K562 (cell line): ENCODE measurements at regions not wholly inside any gene's neighbourhood (a gene's known extent, or its start where the extent isn't known, plus 50 kb on each side); places are given as distances from the start of the nearest gene placed in this dataset.

Experiments
- ATAC-seq: fragments of 200-7000 bp; cut with Tn5 transposase; 3 replicates; pipeline ENCODE4 v1.9.1; 2020; ENCODE audit warnings: moderate library complexity
- BruUV-seq: library from RNA; stranded (reverse); fragments of 400-500 nt; replicated peaks from 2 replicates; lab custom pipeline; 2021; lab: Mats Ljungman, UMichigan
- CTCF ChIA-PET: fragments of 300-600 bp; formaldehyde crosslinking; extraction: SDS; loops from one replicate; lab custom pipeline; 2021; ENCODE audit warnings: low intra/inter-chr PET ratio; lab: Yijun Ruan, JAX
- POLR2A ChIA-PET: fragments of 300-600, 350-650 bp; sonication (Branson Sonifier 250); formaldehyde crosslinking; extraction: SDS; loops from one replicate; lab custom pipeline; 2021; ENCODE audit warnings: antibody characterized with exemption, inconsistent platforms; lab: Yijun Ruan, JAX
- DNase-seq, 4 experiments: peaks; one replicate each; pipeline versions ENCODE4 v3.0.0 to v3.0.0-alpha.2; 2011 to 2018; ENCODE audit warnings: low spot score in 3 of 4, mixed read lengths in 3 of 4; ENCODE audit errors: extremely low read depth in 1 of 4
- FAIRE-seq: peaks from 2 replicates; lab custom pipeline; 2011; peaks lifted over from hg19 to GRCh38; lab: Jason Lieb, UNC
- H2AFZ ChIP-seq: 2 replicates; pipeline ENCODE4 v1.6.0; 2011; ENCODE audit warnings: low read depth, low read length, control low read depth, inconsistent platforms
- H3K27ac ChIP-seq: fragments of 200-600 bp; 3 replicates; pipeline ENCODE4 v1.8.0; 2011; ENCODE audit warnings: low read depth, mild to moderate bottlenecking, control low read depth, inconsistent platforms, low read length, moderate library complexity, mixed read lengths; ENCODE audit errors: extremely low read depth
- H3K27me3 ChIP-seq, 2 experiments: fragments of 300-600 bp in 1 of 2; 2 replicates in 1 of 2; 3 replicates in 1 of 2; pipeline versions ENCODE4 v1.6.0 to v1.8.0; 2011; ENCODE audit warnings: inconsistent platforms in 2 of 2, low read length in 2 of 2, mild to moderate bottlenecking in 1 of 2, mixed read lengths in 1 of 2, moderate library complexity in 1 of 2; ENCODE audit not compliant: control insufficient read depth in 2 of 2, insufficient read depth in 2 of 2
- H3K36me3 ChIP-seq: fragments of 300-600 bp; 3 replicates; pipeline ENCODE4 v1.8.0; 2011; ENCODE audit warnings: mild to moderate bottlenecking, low read length, inconsistent platforms; ENCODE audit not compliant: control insufficient read depth, insufficient read depth
- H3K4me1 ChIP-seq, 2 experiments: fragments of 200-600 bp in 1 of 2; replicated peaks in 1 of 2; 2 replicates in 1 of 2; 3 replicates in 1 of 2; pipeline versions ENCODE4 v1.5.1 to v1.8.0; 2011; ENCODE audit warnings: inconsistent platforms in 2 of 2, low read length in 2 of 2, mild to moderate bottlenecking in 1 of 2, mixed read lengths in 1 of 2, moderate library complexity in 1 of 2; ENCODE audit not compliant: control insufficient read depth in 2 of 2, insufficient read depth in 2 of 2
- H3K4me2 ChIP-seq: 2 replicates; pipeline ENCODE4 v1.6.1; 2011; ENCODE audit warnings: low read length, control low read depth, inconsistent platforms, mixed read lengths; ENCODE audit not compliant: insufficient read depth
- H3K4me3 ChIP-seq: fragments of 200-600 bp; sonication (generic), shearing (Covaris generic); 2 replicates; pipeline ENCODE4 v1.5.1; 2016; ENCODE audit warnings: control low read depth, inconsistent platforms
- H3K79me2 ChIP-seq: fragments of 200-600 bp; 3 replicates; pipeline ENCODE4 v1.8.0; 2011; ENCODE audit warnings: low read length, inconsistent platforms; ENCODE audit not compliant: control insufficient read depth, insufficient read depth
- H3K9ac ChIP-seq, 2 experiments: 2 replicates each; pipeline versions ENCODE4 v1.6.0 to v1.6.1; 2011; ENCODE audit warnings: low read depth in 2 of 2, low read length in 2 of 2, control low read depth in 1 of 2, inconsistent platforms in 1 of 2, mild to moderate bottlenecking in 1 of 2, mixed read lengths in 1 of 2; ENCODE audit not compliant: insufficient read depth in 1 of 2
- H3K9me1 ChIP-seq: one replicate; pipeline ENCODE4 v1.6.0; 2011; ENCODE audit warnings: inconsistent platforms, mild to moderate bottlenecking, low read length, moderate library complexity; ENCODE audit not compliant: control insufficient read depth, insufficient read depth
- H3K9me3 ChIP-seq: replicated peaks from 2 replicates; pipeline ENCODE4 v1.5.1; 2011; ENCODE audit warnings: low read depth, low read length, inconsistent platforms; ENCODE audit not compliant: control insufficient read depth, insufficient read depth
- H4K20me1 ChIP-seq: replicated peaks from 2 replicates; pipeline ENCODE4 v1.6.1; 2011; ENCODE audit warnings: low read length, inconsistent platforms, mixed read lengths; ENCODE audit not compliant: control insufficient read depth, insufficient read depth
- ARID2 ChIP-seq: fragments of 450-650 bp; IDR thresholded peaks from 2 replicates; pipeline ENCODE4 v1.6.1; 2017; ENCODE audit warnings: antibody characterized with exemption, mild to moderate bottlenecking
- FOXK1 ChIP-seq: sonication (generic); formaldehyde crosslinking; IDR thresholded peaks from 2 replicates; pipeline ENCODE4 v1.8.0; 2022; ENCODE audit warnings: missing genetic modification reagents, mild to moderate bottlenecking, borderline replicate concordance
- HDAC3 ChIP-seq: fragments of 450-650 bp; IDR thresholded peaks from 2 replicates; pipeline ENCODE4 v1.6.1; 2018; ENCODE audit warnings: borderline replicate concordance, mild to moderate bottlenecking, moderate library complexity; ENCODE audit not compliant: partially characterized antibody
- MYC ChIP-seq, 2 experiments: fragments of 250-450 bp in 1 of 2; sonication (Bioruptor Pico) in 1 of 2; IDR thresholded peaks; 2 replicates each; pipeline versions ENCODE4 v1.5.1 to v1.6.1; 2012 to 2021; ENCODE audit warnings: low read depth in 2 of 2, borderline replicate concordance in 1 of 2, improper control_type of control experiment in 1 of 2, low read length in 1 of 2, mild to moderate bottlenecking in 1 of 2, moderate library complexity in 1 of 2
- NFIC ChIP-seq: fragments of 450-650 bp; IDR thresholded peaks from 2 replicates; pipeline ENCODE4 v1.6.1; 2017; ENCODE audit warnings: mild to moderate bottlenecking, inconsistent platforms
- PRPF4 ChIP-seq: fragments of 200-400 bp; formaldehyde crosslinking; IDR thresholded peaks from one replicate; pipeline ENCODE4 v1.6.1; 2017; ENCODE audit warnings: low read length, low read depth, mild to moderate bottlenecking; ENCODE audit not compliant: insufficient read depth, poor library complexity, severe bottlenecking
- TEAD1 ChIP-seq, 2 experiments: fragments of 450-650 bp in 1 of 2; sonication (generic) in 1 of 2; formaldehyde crosslinking; IDR thresholded peaks; 2 replicates each; pipeline versions ENCODE4 v1.4.0 to v1.8.0; 2020 to 2022; ENCODE audit warnings: mild to moderate bottlenecking in 2 of 2, missing genetic modification reagents in 1 of 2
- ZNF354B ChIP-seq: fragments of 250-450 bp; sonication (Bioruptor Pico); IDR thresholded peaks from 2 replicates; pipeline ENCODE4 v1.4.0; 2020
- ZNF561 ChIP-seq: fragments of 450-650 bp; formaldehyde crosslinking; conservative IDR thresholded peaks from 2 replicates; pipeline ENCODE4 v1.4.0; 2020; ENCODE audit warnings: mild to moderate bottlenecking, moderate library complexity
- WGBS: fragments of 100-300 bp; shearing (Covaris generic); methylation state at CpG from one replicate; pipeline ENCODE4 v1.1.6; 2016; ENCODE audit warnings: low coverage, mixed read lengths; ENCODE audit not compliant: insufficient coverage; ENCODE audit errors: missing lambda C conversion rate; 5-methylcytosine and 5-hydroxymethylcytosine counted together
- in situ Hi-C: fragments of 300-500 bp; cut with MboI; formaldehyde crosslinking; loops from 4 replicates; pipeline ENCODE4 v1.15.0; 2018; ENCODE audit warnings: inconsistent platforms, mixed read lengths
- intact Hi-C: fragments of 100-400 bp; cut with micrococcal nuclease; formaldehyde crosslinking; loops from 2 replicates; pipeline ENCODE4 v1.14.2; 2022

DNA sequence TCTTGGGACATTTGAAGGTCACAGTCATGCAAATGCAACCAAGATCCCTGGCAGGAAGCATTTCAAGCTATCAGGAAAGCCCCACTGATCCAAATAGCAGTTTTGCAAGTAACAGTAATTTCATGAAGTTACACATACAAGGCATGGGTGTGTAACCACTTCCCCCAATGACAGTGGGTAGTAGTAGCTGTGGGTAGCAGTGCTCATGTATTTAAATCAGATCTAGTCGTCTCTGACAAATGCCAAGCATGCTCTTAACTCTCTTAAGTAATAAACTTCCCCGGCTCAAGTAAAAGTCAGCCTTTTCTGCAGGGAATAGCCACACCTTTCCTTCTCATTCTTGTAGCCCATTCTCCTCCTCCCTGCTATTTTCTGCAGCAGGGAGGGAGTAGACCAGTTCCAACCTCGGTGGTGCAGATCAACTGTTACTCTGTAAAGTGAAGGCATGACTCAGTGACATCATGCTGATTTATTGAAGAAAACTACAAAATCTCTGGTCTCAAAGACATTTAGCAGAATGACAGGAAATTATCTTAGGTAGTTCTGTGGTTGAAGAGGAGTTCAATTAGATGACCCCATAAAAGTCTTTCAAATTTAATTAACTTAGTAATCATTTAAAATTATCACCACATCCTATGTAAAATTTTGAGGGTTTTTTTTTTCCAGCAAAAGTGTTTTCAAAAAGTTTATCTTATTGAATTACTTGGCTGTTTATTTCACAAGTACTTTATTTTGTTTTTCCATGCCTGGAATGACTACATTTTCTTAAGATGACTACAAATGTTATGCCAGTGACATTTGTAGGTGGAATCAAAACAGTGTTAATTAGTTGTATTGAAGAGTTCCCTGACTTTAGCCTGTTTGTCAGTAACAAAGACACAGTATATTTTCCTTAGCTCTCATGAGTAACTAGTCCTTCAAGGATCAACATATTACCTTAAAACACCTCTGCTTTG, 568.3 kb downstream of the INHBA start (continued):
- TF ChIP-seq ARID2 (no peak), FOXK1 (CRISPR knock-in tag) (no peak), MYC (IDR thresholded peaks at IDR 0.05; ENCODE audit: low read depth, low read length) (no peak), MYC (CRISPR knock-in tag; IDR thresholded peaks at IDR 0.05; ENCODE audit: borderline replicate concordance, low read depth) (no peak), ZNF354B (CRISPR knock-in tag) (no peak), PRPF4 (no peak)

DNA sequence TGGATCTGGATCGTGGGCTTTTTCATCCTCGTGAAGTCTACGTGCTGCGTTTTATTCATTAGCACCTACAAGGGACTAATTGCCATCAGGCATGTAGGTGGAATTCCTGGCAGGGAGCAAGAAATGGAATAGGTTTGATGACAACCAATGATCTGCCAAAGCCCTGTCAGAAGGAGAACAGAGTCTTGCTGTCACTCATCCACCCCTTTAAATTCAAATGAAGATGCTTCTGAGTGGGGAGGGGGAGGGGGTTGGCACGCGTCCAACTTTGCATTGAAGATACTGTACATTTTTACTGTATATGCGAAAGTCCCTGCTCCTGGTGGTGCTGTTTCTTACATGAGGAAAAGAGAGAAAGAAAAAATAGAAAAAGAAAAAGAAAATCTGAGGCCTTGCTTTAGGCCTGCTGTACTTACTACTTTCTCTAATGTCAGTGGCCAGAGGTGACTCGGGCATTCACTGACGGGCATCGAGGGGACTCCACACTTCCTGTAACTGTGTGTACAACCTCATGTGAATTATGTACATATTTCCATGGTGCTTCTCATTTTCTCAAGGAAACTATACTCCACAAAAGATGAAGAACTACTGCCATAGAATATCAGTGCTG, 569.1 kb downstream of the INHBA start:
- no peak overlapping the region for H3K4me2 ChIP-seq
- 2% methylated on average over 6 of the region's 10 CpGs for WGBS
- H2AFZ ChIP-seq = no peak overlapping the region
- H3K36me3 ChIP-seq = no peaks in the 10 kb centered on the region
- ATAC-seq (no peak), DNase-seq (no peak), FAIRE-seq (no peak)
- no peaks in the 10 kb centered on the region for H3K9me3 ChIP-seq
- no peaks in the 10 kb centered on the region for H3K9me1 ChIP-seq
- H3K9ac ChIP-seq = no peak overlapping the region
- no peak overlapping the region for H3K27ac ChIP-seq
- intact Hi-C loops (no loop called here), in situ Hi-C loops (no loop called here)
- H3K79me2 ChIP-seq = no peaks in the 10 kb centered on the region
- no peaks in the 10 kb centered on the region for H3K27me3 ChIP-seq
- ChIA-PET POLR2A (no interaction called here), CTCF (no interaction called here)
- TF ChIP-seq NFIC (peak; percentile 76), TEAD1 (CRISPR knock-in tag; IDR thresholded peaks at IDR 0.05) (no peak), ZNF561 (CRISPR knock-in tag) (no peak), HDAC3 (no peak)
- no peak overlapping the region for H3K4me3 ChIP-seq
- no peaks in the 10 kb centered on the region for H4K20me1 ChIP-seq
- H3K4me1 ChIP-seq = no peaks in the 10 kb centered on the region; a peak in 1 of 5 replicates
- BruUV-seq = no TSS peak
